ENCODE measurements at regions not wholly inside any gene's neighbourhood (a gene's known extent, or its start where the extent isn't known, plus 50 kb on each side); places are given as distances from the start of the nearest gene placed in this dataset.

- H3K9me2 ChIP-seq (ENCODE audit: insufficient read depth, low read length): no peaks in the 10 kb centered on the region
- H3K9me3 ChIP-seq (ENCODE audit: low read length): no peaks in the 10 kb centered on the region
- H3K4me3 ChIP-seq (ENCODE audit: low read length): no peak overlapping the region
- H3K4me2 ChIP-seq (ENCODE audit: low read length): no peak overlapping the region
- H3K9ac ChIP-seq (ENCODE audit: low read length): no peak overlapping the region
- no peaks in the 10 kb centered on the region for H3K36me3 ChIP-seq (ENCODE audit: insufficient read depth, low read length)
- no peaks in the 10 kb centered on the region for H3K79me2 ChIP-seq (replicated peaks; ENCODE audit: insufficient read depth, low read length)
- no peaks in the 10 kb centered on the region for H3K27me3 ChIP-seq (ENCODE audit: insufficient read depth, low read depth, low read length)
- H4K20me1 ChIP-seq (ENCODE audit: insufficient read depth): no peaks in the 10 kb centered on the region
- TF ChIP-seq EZH2 (IDR thresholded peaks at IDR 0.05; ENCODE audit: borderline replicate concordance, insufficient read depth, low read length, poor library complexity, severe bottlenecking) (no peak), MXI1 (conservative IDR thresholded peaks at IDR 0.05; ENCODE audit: poor library complexity, severe bottlenecking) (no peak), EP300 (conservative IDR thresholded peaks at IDR 0.05; ENCODE audit: poor library complexity, severe bottlenecking) (no peak), CTCF (IDR thresholded peaks at IDR 0.05; ENCODE audit: poor library complexity, severe bottlenecking) (no peak), REST (IDR thresholded peaks at IDR 0.05; ENCODE audit: borderline replicate concordance) (no peak), POLR2AphosphoS5 (IDR thresholded peaks at IDR 0.05) (no peak), SMC3 (conservative IDR thresholded peaks at IDR 0.05; ENCODE audit: poor library complexity) (no peak), TAF1 (IDR thresholded peaks at IDR 0.05; ENCODE audit: low read depth) (no peak), RAD21 (conservative IDR thresholded peaks at IDR 0.05) (no peak)
- H3F3A ChIP-seq (ENCODE audit: insufficient read depth, low read length, poor library complexity, severe bottlenecking): no peaks in the 10 kb centered on the region
- no peak overlapping the region for H3K27ac ChIP-seq (ENCODE audit: low read length)
- no peak overlapping the region for H2AFZ ChIP-seq (ENCODE audit: low read depth, low read length)
Observed at GRCh38 chr6:14537030-14537429, 419.5 kb downstream of the CD83 start.

- H3K9me2 ChIP-seq (ENCODE audit: insufficient read depth, low read length): no peaks in the 10 kb centered on the region
- no peak overlapping the region for H3K27ac ChIP-seq (ENCODE audit: low read length)
- H3K79me2 ChIP-seq (replicated peaks; ENCODE audit: insufficient read depth, low read length): no peaks in the 10 kb centered on the region
- H4K20me1 ChIP-seq (ENCODE audit: insufficient read depth): no peaks in the 10 kb centered on the region
- no peak overlapping the region for H3K4me3 ChIP-seq (ENCODE audit: low read length)
- H3K4me2 ChIP-seq (ENCODE audit: low read length): no peak overlapping the region
- H3K36me3 ChIP-seq (ENCODE audit: insufficient read depth, low read length): no peaks in the 10 kb centered on the region
- no peak overlapping the region for H3K9ac ChIP-seq (ENCODE audit: low read length)
- no peaks in the 10 kb centered on the region for H3K27me3 ChIP-seq (ENCODE audit: insufficient read depth, low read depth, low read length)
- TF ChIP-seq EP300 (conservative IDR thresholded peaks at IDR 0.05; ENCODE audit: poor library complexity, severe bottlenecking) (no peak), CTCF (IDR thresholded peaks at IDR 0.05; ENCODE audit: poor library complexity, severe bottlenecking) (no peak), TAF1 (IDR thresholded peaks at IDR 0.05; ENCODE audit: low read depth) (no peak), EZH2 (IDR thresholded peaks at IDR 0.05; ENCODE audit: borderline replicate concordance, insufficient read depth, low read length, poor library complexity, severe bottlenecking) (no peak), SMC3 (conservative IDR thresholded peaks at IDR 0.05; ENCODE audit: poor library complexity) (no peak), POLR2AphosphoS5 (IDR thresholded peaks at IDR 0.05) (no peak), RAD21 (conservative IDR thresholded peaks at IDR 0.05) (no peak), MXI1 (conservative IDR thresholded peaks at IDR 0.05; ENCODE audit: poor library complexity, severe bottlenecking) (no peak), REST (IDR thresholded peaks at IDR 0.05; ENCODE audit: borderline replicate concordance) (no peak)
- no peak overlapping the region for H2AFZ ChIP-seq (ENCODE audit: low read depth, low read length)
- H3K9me3 ChIP-seq (ENCODE audit: low read length): no peaks in the 10 kb centered on the region
- no peaks in the 10 kb centered on the region for H3F3A ChIP-seq (ENCODE audit: insufficient read depth, low read length, poor library complexity, severe bottlenecking)
Observed at GRCh38 chr6:14540276-14540675, 422.7 kb downstream of the CD83 start.
